HEK293T (cell line): ENCODE measurements at regions not wholly inside any gene's neighbourhood (a gene's known extent, or its start where the extent isn't known, plus 50 kb on each side); places are given as distances from the start of the nearest gene placed in this dataset.

ENCODE experiments used
- BHLHE40 ChIP-seq: fragments of 450-650 bp; IDR thresholded peaks from 2 replicates; pipeline ENCODE4 v1.6.1; 2016; ENCODE audit warnings: mild to moderate bottlenecking, moderate library complexity, borderline replicate concordance
- ZNF384 ChIP-seq: fragments of 450-650 bp; IDR thresholded peaks from 2 replicates; pipeline ENCODE4 v1.6.1; 2016

GRCh38 chr10:8499752-8500390 lies 445.4 kb downstream of the GATA3 start:
- TF ChIP-seq BHLHE40 (no peak), ZNF384 (no peak)
